Epidermal melanocyte (primary cell): ENCODE measurements at regions not wholly inside any gene's neighbourhood (a gene's known extent, or its start where the extent isn't known, plus 50 kb on each side); places are given as distances from the start of the nearest gene placed in this dataset.
"Not testable (repeated sequence)": the region's sequence is repeated elsewhere in the genome, so short reads cannot be mapped to it uniquely, and the experiment has no call there.

Source experiments
- DNase-seq: peaks from one replicate; pipeline ENCODE4 v3.0.0; 2011; ENCODE audit warnings: low spot score; ENCODE audit not compliant: insufficient read length

- no peak for DNase-seq
Measured at GRCh38 chr10:84632866-84633265, 304.5 kb downstream of the CCSER2 start.

DNA sequence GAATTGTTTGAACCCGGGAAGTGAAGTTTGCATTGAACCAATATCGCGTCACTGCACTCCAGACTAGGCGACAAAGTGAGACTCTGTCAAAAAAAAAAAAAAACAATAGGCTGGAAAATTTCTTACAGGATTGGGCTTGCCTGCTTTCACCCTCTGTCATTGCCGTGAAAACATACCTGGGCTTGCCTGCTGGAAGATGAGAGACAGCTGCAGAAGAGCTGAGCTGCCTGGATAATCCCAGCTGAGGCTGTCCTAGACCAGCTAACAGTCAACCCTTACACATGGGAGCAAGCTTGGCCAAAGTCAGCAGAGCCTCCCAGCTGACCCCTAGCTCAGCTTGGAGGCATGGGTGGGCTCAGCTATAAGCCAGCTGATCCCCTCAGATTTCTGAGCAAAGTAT is 306.2 kb downstream of the CCSER2 start:
- no peak for DNase-seq

- DNase-seq: not testable (repeated sequence)
Measured at GRCh38 chr10:84650628-84651027, 322.2 kb downstream of the CCSER2 start.

DNA sequence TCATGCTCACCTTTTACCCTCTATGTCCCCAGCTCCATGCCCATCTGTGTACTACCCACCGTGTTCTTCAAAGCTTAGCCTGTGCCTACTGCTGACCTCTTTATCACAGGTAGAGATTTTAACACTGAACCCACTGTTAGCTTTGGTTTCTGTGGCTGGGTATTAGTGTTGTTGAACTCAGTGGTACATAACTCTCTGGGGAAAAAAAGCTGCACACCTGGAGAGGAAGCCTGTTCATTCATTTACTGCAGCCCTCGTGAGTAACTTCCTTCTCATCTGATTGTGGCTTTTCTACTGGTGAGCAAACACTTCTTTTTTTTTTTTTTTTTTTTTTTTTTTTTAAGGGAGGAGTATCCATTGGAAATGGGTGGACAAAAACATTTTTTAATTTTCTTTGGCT is 326.3 kb downstream of the CCSER2 start:
- no peak for DNase-seq

DNA sequence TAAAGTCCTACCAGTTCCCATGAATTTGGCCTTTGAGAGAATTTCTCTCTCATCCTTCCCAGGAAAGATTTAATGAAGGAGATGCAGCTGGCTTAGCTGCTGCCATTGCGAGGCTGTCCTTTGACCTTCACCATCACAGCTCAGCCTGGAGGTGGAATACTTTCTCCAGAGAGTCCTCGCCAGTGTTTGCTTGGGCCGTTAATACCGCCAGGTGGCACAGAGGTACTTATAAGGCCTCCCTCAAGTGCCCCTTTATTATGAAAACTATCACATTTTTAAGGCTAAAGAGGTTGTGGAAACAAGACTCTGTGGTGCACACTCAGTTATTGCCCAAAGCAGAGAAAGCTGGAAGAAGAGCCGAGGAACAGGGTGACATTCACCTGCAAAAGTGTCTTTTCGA is 330.6 kb downstream of the CCSER2 start:
- no peak for DNase-seq

DNA sequence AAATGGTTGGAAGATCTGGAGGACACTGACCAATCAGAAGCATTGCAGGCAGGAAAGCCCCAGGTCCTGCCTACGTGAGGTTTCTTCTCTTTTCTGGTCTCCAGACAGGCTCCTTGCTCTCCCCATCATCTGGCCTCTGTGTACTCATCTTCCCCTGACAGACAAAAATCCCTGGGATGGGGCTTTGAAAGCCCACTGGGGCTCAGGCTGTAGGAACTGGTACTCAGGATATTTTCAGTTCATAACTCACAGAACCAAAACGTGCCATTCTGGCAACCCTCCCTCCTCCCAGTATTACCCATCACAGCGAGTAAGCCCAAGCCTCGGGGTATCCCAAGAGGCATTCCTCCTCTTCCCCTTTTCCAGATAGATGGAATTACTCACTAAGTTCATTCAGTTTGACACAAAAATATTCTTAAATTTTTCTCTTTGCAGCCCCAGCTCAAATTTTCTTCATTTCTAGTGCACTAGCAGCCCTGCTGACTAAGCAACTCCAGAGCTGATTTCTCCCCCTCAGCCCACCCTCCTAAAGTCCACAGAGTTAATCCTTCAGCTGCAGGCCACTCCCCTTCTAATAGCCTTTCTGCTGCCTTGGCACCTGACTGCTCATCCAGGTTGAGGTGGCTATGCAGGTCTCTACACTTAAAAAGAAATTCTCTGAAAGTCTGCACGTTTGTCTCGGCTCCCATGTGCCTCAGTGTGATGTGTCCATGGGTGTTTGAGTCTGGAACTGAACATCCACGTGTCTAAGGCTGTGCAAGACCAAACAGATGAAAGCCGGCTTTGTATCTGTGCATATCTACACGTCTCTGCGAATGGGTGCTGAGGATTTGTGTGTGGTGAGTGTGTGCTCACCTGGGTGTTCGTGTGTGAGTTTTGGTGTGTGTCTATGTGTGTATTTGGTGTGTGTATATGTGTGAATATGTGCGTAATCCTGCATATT is 331.4 kb downstream of the CCSER2 start:
- DNase-seq: no peak

GRCh38 chr10:84660450-84661159 is 332.2 kb downstream of the CCSER2 start:
- DNase-seq: no peak

DNA sequence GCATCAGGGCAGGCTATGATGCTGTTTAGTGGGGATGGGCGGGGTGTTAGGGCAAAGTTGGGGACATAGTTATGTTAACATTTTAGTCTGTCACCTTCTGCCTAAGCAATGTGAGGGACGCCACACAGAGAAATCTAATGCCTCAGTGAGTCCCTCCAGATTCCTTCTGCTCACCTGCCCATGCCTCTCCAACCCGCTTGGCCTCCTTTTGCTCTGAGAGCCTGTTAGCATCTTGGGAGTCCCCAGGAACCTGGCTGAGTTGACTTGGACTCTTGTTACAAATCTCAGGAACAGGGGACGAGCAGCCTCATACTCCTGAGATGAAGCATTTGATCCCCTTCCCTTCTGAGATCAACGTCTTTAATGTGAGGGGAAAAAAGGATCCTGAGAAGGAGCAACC is 336.8 kb downstream of the CCSER2 start:
- DNase-seq: no peak

DNA sequence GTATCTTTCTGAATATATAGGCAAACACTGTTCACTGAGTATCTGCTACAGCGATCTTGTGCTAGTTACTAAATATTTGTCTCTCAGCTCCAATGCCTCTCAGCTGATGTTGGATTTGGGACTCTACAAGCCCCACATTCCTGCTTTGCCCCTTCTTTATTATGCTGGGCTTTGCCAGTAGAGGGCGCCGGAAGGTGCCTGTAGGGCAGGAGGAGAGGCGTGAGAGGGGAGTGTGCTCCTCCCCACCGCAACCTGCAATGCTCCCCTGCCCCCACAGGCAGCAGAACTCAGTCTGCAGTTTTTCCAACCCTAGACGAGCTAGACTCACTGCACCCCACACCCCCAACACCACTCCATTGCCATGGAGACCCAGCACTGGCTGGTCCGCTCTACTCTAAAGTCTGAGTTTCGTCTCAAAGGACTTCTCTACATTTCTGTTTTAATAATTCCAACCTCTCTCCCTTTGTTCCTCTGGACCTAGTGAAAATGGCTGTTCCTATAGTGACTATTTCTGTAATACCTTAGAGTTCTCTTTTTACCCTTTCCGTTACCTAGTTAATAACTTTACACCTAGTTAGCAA is 337.6 kb downstream of the CCSER2 start:
- no peak for DNase-seq

DNA sequence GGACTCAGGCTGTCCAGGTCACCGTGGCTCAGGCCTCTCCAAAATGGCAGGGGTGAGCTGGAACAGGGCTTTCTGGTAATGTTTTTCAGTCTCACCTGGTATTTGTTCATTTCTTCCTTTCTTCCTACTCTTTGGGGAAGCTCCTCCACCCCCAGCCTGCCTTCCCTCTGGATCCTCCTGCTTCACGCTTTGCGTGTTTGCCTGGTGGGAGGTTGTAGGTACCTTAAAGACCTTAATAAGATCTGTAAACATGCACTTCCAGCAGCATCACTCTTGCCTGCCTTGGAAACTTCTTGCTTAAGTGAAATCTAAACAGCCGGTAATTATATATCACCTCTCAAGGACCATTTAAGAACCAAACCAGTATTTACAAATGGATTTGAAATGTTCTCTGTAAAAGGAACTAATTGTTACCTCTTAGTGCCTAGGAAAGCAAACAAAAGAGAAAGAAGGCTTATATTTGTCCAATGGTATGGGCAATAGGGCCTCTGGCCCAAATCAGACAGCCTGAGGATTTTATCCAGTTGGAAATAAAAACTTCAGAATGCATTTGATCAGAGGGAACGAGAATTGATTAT is 339.9 kb downstream of the CCSER2 start:
- no peak for DNase-seq

GRCh38 chr10:84675060-84675459 is 346.7 kb downstream of the CCSER2 start:
- DNase-seq: no peak

- no peak for DNase-seq
Measured at GRCh38 chr10:84676536-84676935, 348.1 kb downstream of the CCSER2 start.

GRCh38 chr10:84681781-84682180 is 353.4 kb downstream of the CCSER2 start:
- DNase-seq: no peak

- no peak for DNase-seq
Measured at GRCh38 chr10:84683550-84683949, 355.2 kb downstream of the CCSER2 start.

DNA sequence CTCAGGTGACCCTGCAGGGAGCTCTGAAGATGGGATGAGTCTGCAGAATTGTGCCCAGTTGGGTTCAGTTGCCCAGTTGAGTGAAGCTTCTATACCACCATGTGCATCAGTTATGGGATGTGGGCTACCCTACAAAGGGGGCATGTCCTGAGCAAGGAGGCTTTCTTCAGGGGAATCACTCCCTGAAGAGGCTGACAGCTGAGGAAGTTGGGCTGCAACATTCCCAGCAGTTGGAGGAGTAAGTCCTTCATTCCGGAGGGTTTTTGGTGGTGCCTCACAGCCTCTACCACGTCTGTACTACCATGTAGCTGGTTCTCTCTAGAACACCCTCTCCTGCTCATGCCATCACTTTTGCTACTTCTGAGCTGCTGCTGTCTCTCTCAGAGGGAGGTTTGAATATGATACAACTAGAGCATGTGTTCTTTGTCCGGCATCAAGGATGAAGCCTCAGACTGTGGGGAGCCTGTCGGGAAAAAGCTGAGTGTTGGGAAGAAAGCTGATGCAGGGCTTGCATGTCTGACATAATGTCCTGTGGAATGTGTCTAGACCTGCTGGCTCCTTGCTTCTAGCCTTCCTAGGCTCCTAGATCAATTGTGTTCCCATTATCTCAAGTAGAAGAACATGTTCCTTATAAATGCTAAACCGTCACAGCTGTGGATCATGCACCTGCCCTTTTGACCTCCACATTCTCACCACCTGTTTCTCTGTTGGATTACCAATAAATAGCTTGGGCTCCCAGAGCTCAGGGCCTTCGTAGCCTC is 355.8 kb downstream of the CCSER2 start:
- no peak for DNase-seq

DNA sequence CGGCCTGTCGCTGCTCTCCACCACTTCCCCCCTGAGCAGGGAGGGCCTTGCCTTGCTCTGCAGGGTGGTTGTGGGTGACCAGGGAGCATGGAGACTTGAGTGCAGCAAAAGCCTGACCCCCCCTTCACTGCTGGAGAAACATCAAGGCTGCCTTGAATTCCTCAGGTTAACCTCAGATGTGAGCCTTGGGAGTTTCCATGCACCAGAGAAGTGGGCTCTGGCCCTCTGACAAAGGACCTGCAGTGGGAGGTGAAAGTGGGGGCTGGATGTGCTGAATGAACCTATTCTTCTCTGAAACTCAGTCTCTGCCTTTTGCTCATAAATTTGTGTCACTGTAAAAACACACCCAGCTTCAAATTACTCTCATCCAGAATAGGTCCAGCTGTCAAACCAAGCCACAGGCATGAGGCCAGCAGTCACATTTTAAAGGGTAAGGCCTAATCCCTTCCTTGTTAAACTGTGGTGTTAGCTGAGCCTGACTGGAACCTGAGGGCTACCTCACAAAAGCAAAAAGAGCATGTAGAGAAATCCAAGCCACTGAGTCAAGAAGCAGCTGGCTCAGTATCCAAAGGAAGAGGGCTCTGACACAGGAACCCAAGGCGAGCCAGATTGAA is 356.8 kb downstream of the CCSER2 start:
- DNase-seq: no peak

GRCh38 chr10:84693006-84693405 is 364.6 kb downstream of the CCSER2 start:
- DNase-seq: no peak

DNA sequence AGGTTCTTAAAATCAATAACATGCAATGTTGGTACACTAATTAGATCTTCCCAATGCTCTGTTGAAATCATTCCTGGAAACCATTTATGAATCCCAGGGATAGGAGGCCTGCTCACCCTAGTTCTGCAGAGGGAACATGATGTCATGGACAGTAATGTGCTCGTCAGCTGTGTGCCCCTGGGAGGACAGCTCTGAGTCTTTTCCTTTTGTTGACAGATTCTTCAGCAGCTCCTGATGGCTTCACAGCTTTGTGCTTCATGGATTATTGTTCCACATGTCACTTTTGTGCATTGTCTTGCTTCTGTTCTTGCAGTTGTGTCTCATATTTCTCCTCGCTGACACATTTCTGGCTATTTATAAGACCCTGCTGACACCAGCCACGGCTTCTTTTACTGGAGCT is 367.5 kb downstream of the CCSER2 start:
- DNase-seq: no peak

- no peak for DNase-seq
Measured at GRCh38 chr10:84696610-84697009, 368.2 kb downstream of the CCSER2 start.

DNA sequence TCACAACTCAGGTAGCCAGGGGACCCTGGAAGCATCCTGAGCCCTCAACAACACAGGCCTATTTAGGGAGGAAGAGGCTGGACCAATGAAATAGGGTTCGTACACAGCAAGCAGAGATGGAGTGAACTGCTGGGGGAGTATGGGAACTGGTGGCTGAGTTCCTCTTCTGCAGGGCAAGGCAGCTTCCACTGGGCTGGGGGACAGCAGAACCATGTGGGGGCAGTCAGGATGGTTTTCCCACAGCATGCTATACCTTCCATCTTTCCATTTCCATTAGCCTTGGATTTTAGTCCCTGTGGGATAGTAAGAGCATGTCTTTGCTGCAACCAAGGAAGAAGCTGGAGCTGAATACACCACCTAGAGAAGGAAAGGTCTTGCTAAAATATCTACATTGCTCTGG is 370.6 kb downstream of the CCSER2 start:
- no peak for DNase-seq
